IPS DF 6.9 (cell line): ENCODE measurements at regions not wholly inside any gene's neighbourhood (a gene's known extent, or its start where the extent isn't known, plus 50 kb on each side); places are given as distances from the start of the nearest gene placed in this dataset.

Source experiments
- DNase-seq: peaks from one replicate; pipeline ENCODE4 v3.0.0-alpha.2; 2013; ENCODE audit warnings: low read depth, low spot score
- H3K27ac ChIP-seq: one replicate; pipeline ENCODE4 v1.5.1; 2013; ENCODE audit warnings: low read length, control low read depth
- H3K27me3 ChIP-seq: 2 replicates; pipeline ENCODE4 v1.6.1; 2013; ENCODE audit warnings: mild to moderate bottlenecking, low read length; ENCODE audit not compliant: control insufficient read depth, insufficient read depth
- H3K36me3 ChIP-seq: 2 replicates; pipeline ENCODE4 v1.6.1; 2013; ENCODE audit warnings: low read length; ENCODE audit not compliant: control insufficient read depth, insufficient read depth
- H3K4me1 ChIP-seq: 2 replicates; pipeline ENCODE4 v1.6.1; 2013; ENCODE audit warnings: low read length; ENCODE audit not compliant: control insufficient read depth, insufficient read depth
- H3K4me3 ChIP-seq: 2 replicates; pipeline ENCODE4 v1.5.1; 2013; ENCODE audit warnings: mild to moderate bottlenecking, low read length
- H3K9me3 ChIP-seq: 2 replicates; pipeline ENCODE4 v1.6.1; 2013; ENCODE audit warnings: low read length, inconsistent platforms; ENCODE audit not compliant: control insufficient read depth, insufficient read depth
- WGBS: extraction: QIAGEN DNeasy Blood & Tissue Kit; methylation state at CpG from one replicate; pipeline ENCODE4 v1.1.7; 2013; ENCODE audit warnings: mixed read lengths, missing lambda C conversion rate; ENCODE audit not compliant: insufficient read length, insufficient coverage; 5-methylcytosine and 5-hydroxymethylcytosine counted together

- no peaks in the 10 kb centered on the region for H3K4me1 ChIP-seq
- no peaks in the 10 kb centered on the region for H3K36me3 ChIP-seq
- H3K27me3 ChIP-seq, result no peaks in the 10 kb centered on the region
- H3K27ac ChIP-seq, result no peak overlapping the region
- no peak overlapping the region for H3K4me3 ChIP-seq
- WGBS, result no CpG with 5 or more reads among the region's 18 CpGs
- no peaks in the 10 kb centered on the region for H3K9me3 ChIP-seq
- DNase-seq, result no peak
Measured at GRCh38 chr6:167565884-167566599, 241.2 kb downstream of the TTLL2 start.

- H3K27ac ChIP-seq, result no peak overlapping the region
Measured at GRCh38 chr6:167566711-167567141, 241.8 kb downstream of the TTLL2 start.

GRCh38 chr6:167567142-167568033 lies 242.5 kb downstream of the TTLL2 start:
- WGBS, result no CpG with 5 or more reads among the region's 26 CpGs
- Histone ChIP-seq H3K36me3 (no peaks in the 10 kb centered on the region), H3K27ac (no peak overlapping the region), H3K9me3 (no peaks in the 10 kb centered on the region), H3K4me3 (no peak overlapping the region), H3K4me1 (no peaks in the 10 kb centered on the region), H3K27me3 (no peaks in the 10 kb centered on the region)
- no peak for DNase-seq

More at GRCh38 chr6:167566711-167567141, 241.8 kb downstream of the TTLL2 start:
- Histone ChIP-seq H3K4me1 (no peaks in the 10 kb centered on the region), H3K4me3 (no peak overlapping the region), H3K27me3 (no peaks in the 10 kb centered on the region), H3K36me3 (no peaks in the 10 kb centered on the region), H3K9me3 (no peaks in the 10 kb centered on the region)
- no CpG with 5 or more reads among the region's 13 CpGs for WGBS
- DNase-seq, result no peak

GRCh38 chr6:167568407-167569024 lies 243.6 kb downstream of the TTLL2 start:
- no peaks in the 10 kb centered on the region for H3K36me3 ChIP-seq
- no CpG with 5 or more reads among the region's 18 CpGs for WGBS
- no peak overlapping the region for H3K4me3 ChIP-seq
- no peak overlapping the region for H3K27ac ChIP-seq
- no peaks in the 10 kb centered on the region for H3K9me3 ChIP-seq
- H3K27me3 ChIP-seq, result no peaks in the 10 kb centered on the region
- DNase-seq, result no peak
- no peaks in the 10 kb centered on the region for H3K4me1 ChIP-seq

- no peaks in the 10 kb centered on the region for H3K27me3 ChIP-seq
- no peaks in the 10 kb centered on the region for H3K36me3 ChIP-seq
- no peak overlapping the region for H3K4me3 ChIP-seq
- WGBS, result no CpG with 5 or more reads among the region's 31 CpGs
- no peaks in the 10 kb centered on the region for H3K9me3 ChIP-seq
- no peak overlapping the region for H3K27ac ChIP-seq
- no peak for DNase-seq
- H3K4me1 ChIP-seq, result no peaks in the 10 kb centered on the region
Measured at GRCh38 chr6:167569041-167569805, 244.3 kb downstream of the TTLL2 start.

- no peak overlapping the region for H3K4me3 ChIP-seq
- H3K4me1 ChIP-seq, result no peaks in the 10 kb centered on the region
- no peaks in the 10 kb centered on the region for H3K9me3 ChIP-seq
- no CpG with 5 or more reads among the region's 14 CpGs for WGBS
- DNase-seq, result no peak
- no peak overlapping the region for H3K27ac ChIP-seq
- no peaks in the 10 kb centered on the region for H3K36me3 ChIP-seq
- H3K27me3 ChIP-seq, result no peaks in the 10 kb centered on the region
Measured at GRCh38 chr6:167569879-167570278, 245.0 kb downstream of the TTLL2 start.

- Histone ChIP-seq H3K9me3 (no peaks in the 10 kb centered on the region), H3K4me3 (no peak overlapping the region), H3K36me3 (no peaks in the 10 kb centered on the region), H3K27me3 (no peaks in the 10 kb centered on the region), H3K4me1 (no peaks in the 10 kb centered on the region), H3K27ac (no peak overlapping the region)
- no peak for DNase-seq
- no CpG with 5 or more reads among the region's 25 CpGs for WGBS
Measured at GRCh38 chr6:167570460-167571400, 245.8 kb downstream of the TTLL2 start.

GRCh38 chr6:167571550-167571949 lies 246.7 kb downstream of the TTLL2 start:
- Histone ChIP-seq H3K36me3 (no peaks in the 10 kb centered on the region), H3K27me3 (no peaks in the 10 kb centered on the region), H3K9me3 (no peaks in the 10 kb centered on the region), H3K4me3 (no peak overlapping the region), H3K4me1 (peaks cover 1% of the 10 kb centered on the region; the same call in 1 of the 2 replicates), H3K27ac (no peak overlapping the region)
- no peak for DNase-seq
- no CpG with 5 or more reads among the region's 9 CpGs for WGBS

- no CpG with 5 or more reads among the region's 10 CpGs for WGBS
- Histone ChIP-seq H3K4me1 (peaks cover 1% of the 10 kb centered on the region; the same call in 1 of the 2 replicates), H3K9me3 (no peaks in the 10 kb centered on the region), H3K27me3 (no peaks in the 10 kb centered on the region), H3K36me3 (no peaks in the 10 kb centered on the region), H3K27ac (no peak overlapping the region), H3K4me3 (no peak overlapping the region)
- no peak for DNase-seq
Measured at GRCh38 chr6:167572106-167572505, 247.2 kb downstream of the TTLL2 start.
